Neutrophil (primary cell): ENCODE measurements at regions not wholly inside any gene's neighbourhood (a gene's known extent, or its start where the extent isn't known, plus 50 kb on each side); places are given as distances from the start of the nearest gene placed in this dataset.
A peak's percentile ranks its signal among the peaks of the same experiment; 100 is the strongest.

Experiments used
- H3K27ac ChIP-seq: fragments of 200-600 bp; sonication (generic); 2 replicates; pipeline ENCODE4 v1.5.1; 2016; ENCODE audit warnings: mild to moderate bottlenecking, moderate library complexity
- H3K27me3 ChIP-seq: fragments of 200-600 bp; sonication (generic); 2 replicates; pipeline ENCODE4 v1.6.0; 2016; ENCODE audit warnings: mild to moderate bottlenecking
- H3K36me3 ChIP-seq: fragments of 200-600 bp; sonication (generic); 2 replicates; pipeline ENCODE4 v1.5.1; 2017
- H3K4me1 ChIP-seq, 2 experiments: fragments of 200-600 bp in 1 of 2; sonication (generic) in 1 of 2; 1 replicate in 1 of 2; 2 replicates in 1 of 2; pipeline versions ENCODE4 v1.5.1 to v1.6.1; 2013 to 2016; ENCODE audit warnings: low read depth in 1 of 2, low read length in 1 of 2, mild to moderate bottlenecking in 1 of 2, moderate library complexity in 1 of 2; ENCODE audit not compliant: control insufficient read depth in 1 of 2, insufficient read depth in 1 of 2
- H3K4me3 ChIP-seq, 2 experiments: fragments of 200-600 bp in 1 of 2; sonication (generic) in 1 of 2; 1 replicate in 1 of 2; 2 replicates in 1 of 2; pipeline ENCODE4 v1.5.1; 2013 to 2016; ENCODE audit warnings: low read depth in 1 of 2, low read length in 1 of 2, mild to moderate bottlenecking in 1 of 2, moderate library complexity in 1 of 2
- H3K9me3 ChIP-seq: fragments of 200-600 bp; sonication (generic); 2 replicates; pipeline ENCODE4 v1.5.1; 2016
- CTCF ChIP-seq: fragments of 200-600 bp; sonication (generic); IDR thresholded peaks from 2 replicates; pipeline ENCODE4 v1.5.1; 2016; ENCODE audit warnings: antibody characterized with exemption

- Histone ChIP-seq H3K4me3 (no peak overlapping the region), H3K27me3 (no peaks in the 10 kb centered on the region), H3K4me1 (peaks cover 5 to 10% of the 10 kb centered on the region in 2 experiments), H3K36me3 (no peaks in the 10 kb centered on the region), H3K27ac (no peak overlapping the region), H3K9me3 (no peaks in the 10 kb centered on the region)
- TF ChIP-seq CTCF: no peak
Measured at GRCh38 chr5:54696931-54697330, 179.4 kb downstream of the SNX18 start.

GRCh38 chr5:54696346-54696745, 178.8 kb downstream of the SNX18 start:
- Histone ChIP-seq H3K4me3 (no peak overlapping the region), H3K9me3 (no peaks in the 10 kb centered on the region), H3K27ac (no peak overlapping the region), H3K36me3 (no peaks in the 10 kb centered on the region), H3K4me1 (peaks cover 11 to 15% of the 10 kb centered on the region in 2 experiments), H3K27me3 (no peaks in the 10 kb centered on the region)
- no peak for TF ChIP-seq CTCF

GRCh38 chr5:54695198-54695966, 177.8 kb downstream of the SNX18 start:
- no peak overlapping the region for H3K27ac ChIP-seq
- H3K36me3 ChIP-seq: no peaks in the 10 kb centered on the region
- peaks cover 19 to 25% of the 10 kb centered on the region in 2 experiments for H3K4me1 ChIP-seq
- H3K9me3 ChIP-seq: no peaks in the 10 kb centered on the region
- H3K27me3 ChIP-seq: no peaks in the 10 kb centered on the region
- no peak overlapping the region for H3K4me3 ChIP-seq
- no peak for TF ChIP-seq CTCF

- no peak for TF ChIP-seq CTCF
- Histone ChIP-seq H3K4me1 (peaks cover 30 to 35% of the 10 kb centered on the region in 2 experiments), H3K27me3 (no peaks in the 10 kb centered on the region), H3K27ac (no peak overlapping the region), H3K9me3 (no peaks in the 10 kb centered on the region), H3K4me3 (no peak overlapping the region), H3K36me3 (no peaks in the 10 kb centered on the region)
Measured at GRCh38 chr5:54693936-54694657, 176.5 kb downstream of the SNX18 start.

- Histone ChIP-seq H3K4me1 (peaks cover 30 to 35% of the 10 kb centered on the region in 2 experiments), H3K9me3 (no peaks in the 10 kb centered on the region), H3K27ac (peak overlapping the region; percentile 84), H3K27me3 (no peaks in the 10 kb centered on the region), H3K36me3 (no peaks in the 10 kb centered on the region), H3K4me3 (no peak overlapping the region)
- TF ChIP-seq CTCF: no peak
Measured at GRCh38 chr5:54692631-54693030, 175.1 kb downstream of the SNX18 start.
